CD4-positive, alpha-beta T cell treated with Interleukin-6 at 100 ng/mL for 8 hours (primary cell): ENCODE measurements at regions not wholly inside any gene's neighbourhood (a gene's known extent, or its start where the extent isn't known, plus 50 kb on each side); places are given as distances from the start of the nearest gene placed in this dataset.
"Not testable (repeated sequence)": the region's sequence is repeated elsewhere in the genome, so short reads cannot be mapped to it uniquely, and the experiment has no call there.

Experiments used
- DNase-seq: peaks from one replicate; pipeline ENCODE4 v3.0.0-alpha.2; 2020; ENCODE audit warnings: mixed read lengths, low spot score

DNA sequence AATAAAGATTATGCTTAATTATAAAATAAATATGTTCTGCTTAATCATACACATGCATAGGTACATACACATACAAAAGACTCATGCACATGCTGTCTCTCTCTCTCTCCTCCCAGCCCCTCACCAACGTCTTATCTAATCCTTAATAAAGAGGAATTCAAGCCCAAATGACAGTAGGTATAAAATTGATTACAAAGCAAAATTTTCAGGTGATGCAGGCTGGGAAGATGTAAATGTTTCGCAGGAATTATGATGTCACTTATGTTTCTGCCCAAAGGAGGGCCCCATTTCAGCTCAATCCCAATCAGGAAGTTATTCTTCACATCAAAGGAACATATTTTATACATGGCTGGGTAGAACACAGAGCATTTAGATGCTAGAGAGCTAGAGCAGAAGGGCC is 284.6 kb upstream of the ID4 start:
- DNase-seq = no peak

DNA sequence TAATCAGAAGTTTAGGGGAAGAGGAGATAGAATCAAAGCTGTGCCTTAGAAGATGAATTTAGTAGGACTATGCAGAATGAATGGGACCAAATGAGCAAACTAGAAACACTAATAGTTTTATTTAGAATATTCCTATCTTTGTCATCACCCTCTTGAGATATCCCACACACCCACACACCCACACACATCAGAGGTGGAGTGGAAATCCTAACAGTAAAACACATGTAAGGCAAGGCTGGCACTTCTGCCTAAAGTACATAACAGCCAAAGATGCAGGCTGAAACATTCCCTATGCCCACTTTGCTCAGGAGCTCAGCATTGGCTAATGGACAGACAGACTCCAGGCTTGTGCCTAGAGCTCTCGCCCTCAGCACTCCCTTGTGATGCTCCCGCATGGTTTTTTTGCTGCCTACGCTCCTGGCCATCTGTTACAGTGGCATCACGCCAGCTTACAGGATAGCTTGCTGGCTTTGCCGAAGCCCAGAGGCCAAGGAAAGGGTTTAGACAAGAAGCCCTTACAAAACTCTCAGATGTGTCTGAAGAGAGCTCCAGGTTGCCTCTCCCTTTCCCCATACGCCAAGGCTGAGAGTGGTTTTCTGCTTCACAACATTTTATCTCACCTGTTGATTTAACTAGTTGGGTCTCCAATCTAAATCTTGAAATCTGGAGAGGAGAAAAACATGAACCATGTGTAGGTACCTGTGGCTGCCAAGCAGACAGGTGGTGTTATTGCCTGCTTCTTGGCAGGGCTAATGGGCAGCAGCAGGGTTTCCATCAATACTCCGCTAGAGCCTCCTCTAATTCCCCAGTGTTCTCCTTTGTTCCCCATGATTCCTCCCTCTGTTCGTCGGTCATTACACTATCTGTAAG is 282.6 kb upstream of the ID4 start:
- no peak for DNase-seq

DNA sequence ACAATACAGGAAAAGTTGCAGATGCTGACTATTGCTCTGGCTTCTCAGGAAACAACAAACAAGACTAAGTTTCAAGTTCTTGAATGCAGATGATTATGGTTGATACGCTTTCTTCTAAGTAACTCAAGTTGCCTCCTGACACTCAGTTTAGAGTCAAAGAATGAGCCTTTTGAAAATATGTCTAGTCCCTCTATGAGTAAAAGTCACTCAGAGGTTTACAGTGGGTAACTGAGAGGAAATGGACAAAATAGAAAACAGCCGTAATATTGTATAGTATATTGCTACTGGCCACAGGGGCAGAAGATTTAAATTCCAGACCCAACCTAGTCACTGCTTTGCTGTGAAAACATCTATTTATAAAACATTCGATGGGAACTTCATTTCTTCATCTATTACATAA is 280.0 kb upstream of the ID4 start:
- no peak for DNase-seq

DNA sequence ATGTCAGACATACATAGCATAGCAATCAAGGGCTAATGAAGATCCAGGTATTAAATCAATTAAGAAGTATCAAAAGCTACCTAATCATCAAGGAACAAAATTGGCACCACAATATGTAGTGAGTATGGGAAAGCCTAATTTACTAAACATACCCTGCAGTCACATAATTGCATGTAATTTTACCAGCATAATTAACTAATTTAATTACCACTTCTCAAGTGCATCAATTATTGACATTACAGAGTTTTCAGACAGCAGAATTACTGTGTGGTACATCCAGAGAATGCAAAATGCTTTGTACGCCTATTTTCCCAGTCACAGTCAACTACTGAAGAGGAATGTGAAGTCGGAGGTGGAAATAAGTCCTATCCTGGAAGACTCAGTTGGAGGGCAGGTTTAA is 279.0 kb upstream of the ID4 start:
- no peak for DNase-seq

DNA sequence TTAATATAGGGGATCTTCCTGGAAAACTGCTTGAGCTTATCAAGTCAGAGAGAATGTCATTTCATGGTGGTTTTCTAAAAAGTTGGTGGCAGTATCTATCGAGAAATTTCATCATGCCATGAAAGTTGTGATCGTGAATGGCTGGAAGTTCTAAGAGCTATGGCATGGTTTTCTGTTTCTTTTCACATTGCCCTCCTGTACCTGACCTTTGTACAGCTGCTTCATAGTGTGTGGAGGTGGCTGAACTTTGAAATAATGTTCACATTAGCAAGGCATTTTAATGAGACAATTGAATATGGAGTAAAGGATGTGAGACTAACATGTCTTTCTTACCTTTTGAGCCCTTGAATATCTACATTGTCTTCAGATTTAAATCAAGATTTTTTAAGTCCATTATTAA is 278.2 kb upstream of the ID4 start:
- DNase-seq = no peak

DNA sequence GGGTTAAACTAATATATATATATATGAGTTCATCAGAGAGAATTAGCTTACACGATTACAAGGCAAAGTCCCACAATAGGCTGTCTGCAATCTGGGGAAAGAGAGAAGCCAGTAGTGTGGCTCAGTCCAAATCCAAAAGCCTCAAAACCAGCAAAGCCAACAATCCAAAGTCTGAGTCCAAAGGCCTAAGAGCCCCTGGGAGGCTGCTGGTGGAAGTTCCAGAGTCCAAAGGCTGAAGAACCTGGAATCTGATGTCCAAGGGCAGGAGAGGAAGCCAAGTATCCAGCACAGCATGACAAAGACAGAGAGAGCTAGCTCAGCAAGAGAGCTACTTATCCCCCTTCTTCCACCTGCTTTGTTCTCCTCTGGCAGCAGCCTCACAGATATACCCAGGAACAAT is 274.7 kb upstream of the ID4 start:
- DNase-seq = no peak

DNA sequence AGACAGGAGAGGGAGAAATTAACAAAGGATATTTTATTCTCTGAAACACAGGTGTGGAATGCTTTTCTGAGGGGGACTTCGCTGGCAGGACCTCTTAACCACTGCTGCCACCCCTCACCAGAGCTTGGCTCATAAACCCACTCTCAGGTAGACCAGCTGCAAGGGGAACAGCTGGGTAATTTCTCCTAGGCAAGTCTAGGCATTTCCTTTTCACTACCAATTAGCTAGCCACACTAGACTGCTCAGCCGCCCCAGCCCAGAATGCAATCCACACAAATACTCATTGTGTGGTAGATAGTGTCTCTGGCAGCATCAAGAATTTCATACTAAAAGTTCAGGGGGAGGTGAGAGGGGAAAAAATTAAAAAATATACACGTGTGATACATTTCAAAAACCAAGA is 267.6 kb upstream of the ID4 start:
- no peak for DNase-seq

DNA sequence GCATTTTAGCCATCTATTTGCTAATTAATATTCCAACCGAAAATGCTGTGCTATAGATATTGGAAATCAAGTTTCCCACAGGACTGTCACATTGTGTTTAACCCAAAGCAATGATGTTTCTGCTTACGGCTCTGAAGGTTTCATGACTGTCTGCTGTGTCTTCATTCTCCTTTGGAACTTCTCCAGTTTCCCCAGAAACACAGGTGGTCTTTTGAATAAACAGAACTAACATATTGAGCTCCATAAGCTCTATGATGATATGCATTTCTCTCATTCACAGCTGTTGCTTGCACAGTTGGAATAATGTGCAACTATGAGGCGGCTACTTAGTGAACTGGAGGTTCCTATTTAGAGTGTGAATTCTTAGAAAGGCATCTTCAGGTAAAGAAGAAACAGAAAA is 266.0 kb upstream of the ID4 start:
- DNase-seq = no peak

DNA sequence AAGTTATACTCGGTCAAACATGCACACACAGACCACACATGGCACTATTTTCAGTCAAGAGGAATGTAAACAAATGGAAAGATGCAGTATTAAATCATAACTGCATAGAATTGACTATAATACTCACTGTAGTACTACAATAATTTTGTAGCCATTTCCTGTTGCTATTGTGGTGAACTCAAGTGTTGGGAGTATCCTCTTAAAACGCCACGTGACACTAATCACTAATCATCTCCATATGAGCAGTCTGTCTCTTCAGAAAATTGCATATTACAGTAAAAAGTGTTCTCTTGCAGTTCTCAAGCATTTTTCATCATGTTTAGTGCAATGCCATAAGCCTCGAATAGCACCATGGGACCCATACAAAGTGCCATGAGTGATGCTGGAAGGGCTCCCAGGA is 258.7 kb upstream of the ID4 start:
- DNase-seq = no peak

DNA sequence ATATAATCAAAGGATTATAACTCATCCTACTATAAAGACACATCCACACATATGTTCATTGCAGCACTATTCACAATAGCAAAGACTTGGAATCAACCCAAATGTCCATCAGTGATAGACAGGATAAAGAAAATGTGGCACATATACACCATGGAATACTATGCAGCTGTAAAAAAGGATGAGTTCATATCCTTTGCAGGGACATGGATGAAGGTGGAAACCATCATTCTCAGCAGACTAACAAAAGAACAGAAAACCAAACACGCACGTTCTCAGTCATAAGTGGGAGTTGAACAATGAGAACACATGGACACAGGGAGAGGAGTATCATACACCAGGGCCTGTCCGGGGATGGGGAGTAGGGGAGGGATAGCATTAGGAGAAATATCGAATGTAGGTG is 253.0 kb upstream of the ID4 start:
- not testable (repeated sequence) for DNase-seq

DNA sequence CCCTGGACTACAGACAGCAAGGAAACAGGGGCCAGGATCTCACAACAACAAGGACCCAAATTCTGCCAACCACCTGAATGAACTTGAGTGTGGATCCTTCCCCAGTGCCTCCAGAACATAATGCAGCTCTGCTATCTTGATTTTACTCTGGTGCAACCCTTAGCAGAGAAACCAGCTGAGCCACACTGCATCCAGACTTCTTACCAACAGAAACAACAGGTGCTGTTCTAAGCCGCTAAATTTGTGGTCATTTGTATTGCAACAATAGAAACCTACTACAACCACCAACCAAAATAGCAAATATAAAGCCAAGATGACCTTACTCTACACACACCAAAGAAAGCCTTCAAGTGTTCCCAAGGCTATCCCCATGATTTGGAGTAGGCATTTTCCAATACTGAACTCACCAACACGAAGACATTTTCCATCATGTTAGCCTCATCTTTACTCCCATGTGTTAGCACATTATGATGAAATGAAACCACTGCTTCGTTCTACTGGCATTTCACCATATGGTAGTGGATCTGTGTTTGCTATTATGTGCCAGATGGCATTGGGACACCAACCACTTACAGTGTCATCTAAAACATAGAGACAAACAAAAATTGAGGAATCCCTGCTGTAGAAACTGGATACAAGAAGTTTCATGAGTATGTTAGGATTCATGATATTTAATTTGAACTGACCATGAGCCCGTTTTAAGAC is 249.8 kb upstream of the ID4 start:
- DNase-seq = no peak

DNA sequence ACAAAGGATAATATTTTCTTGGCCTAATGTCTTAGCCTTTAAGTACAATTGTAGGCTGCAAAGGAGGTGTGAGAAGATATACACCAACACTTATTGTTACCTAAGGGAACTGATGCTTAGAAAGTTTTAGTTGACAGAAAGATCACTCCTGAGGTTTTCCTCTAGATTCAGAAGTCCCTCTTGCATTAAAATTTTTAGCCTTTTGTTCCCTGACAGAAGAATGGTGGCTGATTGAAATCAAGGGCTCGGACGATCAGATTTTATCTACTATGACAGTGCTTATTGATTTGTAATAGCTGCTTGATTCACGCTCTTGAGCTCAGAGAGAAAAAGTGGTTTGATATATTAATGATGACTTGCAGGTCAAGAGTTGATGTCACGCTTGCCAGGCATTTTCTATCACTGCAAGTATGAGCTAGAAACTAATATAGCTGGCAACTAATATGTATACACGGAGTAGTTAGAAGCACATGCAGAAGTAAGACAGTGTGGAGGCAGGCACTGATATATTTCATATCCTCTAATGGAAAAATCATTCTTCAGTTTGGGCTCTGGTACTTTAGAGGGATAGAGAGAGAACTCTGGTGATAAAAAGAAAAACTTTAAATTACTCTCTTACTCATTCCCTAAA is 246.6 kb upstream of the ID4 start:
- no peak for DNase-seq

DNA sequence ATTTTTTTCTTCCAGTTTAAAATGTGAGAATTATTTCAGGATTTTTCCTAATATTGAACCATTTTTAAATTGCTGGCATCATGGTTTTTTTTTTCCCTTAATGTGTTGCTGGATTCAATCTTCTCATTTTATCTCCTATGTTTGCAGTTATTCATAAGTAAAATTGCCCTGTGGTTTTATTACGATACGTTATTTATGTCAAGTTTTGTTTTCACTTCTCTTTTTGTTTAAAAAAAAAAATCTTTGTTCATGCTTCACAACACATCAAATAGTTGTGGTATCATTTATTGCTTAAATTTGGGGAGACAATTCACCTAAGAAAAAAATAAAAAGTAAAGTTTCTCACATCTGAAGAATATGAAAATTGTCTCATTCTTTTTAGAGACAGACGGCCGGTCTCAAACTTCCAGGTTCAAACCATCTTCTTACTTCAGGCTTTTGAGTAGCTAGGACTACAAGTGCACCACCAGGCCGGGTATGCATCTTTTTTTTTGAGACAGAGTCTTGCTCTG is 239.3 kb upstream of the ID4 start:
- no peak for DNase-seq

DNA sequence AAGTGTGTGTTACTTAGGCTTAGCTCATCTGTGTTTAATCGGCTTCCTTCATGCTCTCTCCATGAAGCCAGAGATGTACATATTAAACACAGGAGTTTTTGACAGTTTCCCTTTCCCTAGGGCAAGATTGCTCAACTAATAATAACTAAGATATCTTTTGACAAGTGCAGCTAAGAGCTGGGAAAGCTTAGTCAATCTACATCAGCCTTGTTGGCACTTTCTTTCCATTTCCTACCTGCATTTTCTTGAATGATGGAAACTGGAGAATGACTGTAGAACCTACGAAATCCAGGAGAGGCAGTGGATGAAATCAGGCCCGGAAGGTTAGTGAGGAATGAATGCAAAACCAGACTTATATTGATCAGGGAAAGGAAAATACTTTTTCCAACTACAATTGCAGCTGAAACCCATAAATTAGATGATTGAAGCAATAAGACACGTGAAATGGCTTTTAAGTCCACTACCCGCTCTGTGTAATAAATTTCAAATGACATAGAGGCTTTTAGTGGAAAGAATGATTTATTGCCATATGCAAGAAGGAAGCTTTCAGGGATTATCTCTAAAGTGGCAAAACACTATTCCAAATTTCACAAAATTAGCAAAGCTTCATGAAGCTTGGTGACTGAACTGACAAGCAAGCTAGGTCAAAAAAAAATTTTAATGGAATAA is 237.2 kb upstream of the ID4 start:
- DNase-seq = no peak

DNA sequence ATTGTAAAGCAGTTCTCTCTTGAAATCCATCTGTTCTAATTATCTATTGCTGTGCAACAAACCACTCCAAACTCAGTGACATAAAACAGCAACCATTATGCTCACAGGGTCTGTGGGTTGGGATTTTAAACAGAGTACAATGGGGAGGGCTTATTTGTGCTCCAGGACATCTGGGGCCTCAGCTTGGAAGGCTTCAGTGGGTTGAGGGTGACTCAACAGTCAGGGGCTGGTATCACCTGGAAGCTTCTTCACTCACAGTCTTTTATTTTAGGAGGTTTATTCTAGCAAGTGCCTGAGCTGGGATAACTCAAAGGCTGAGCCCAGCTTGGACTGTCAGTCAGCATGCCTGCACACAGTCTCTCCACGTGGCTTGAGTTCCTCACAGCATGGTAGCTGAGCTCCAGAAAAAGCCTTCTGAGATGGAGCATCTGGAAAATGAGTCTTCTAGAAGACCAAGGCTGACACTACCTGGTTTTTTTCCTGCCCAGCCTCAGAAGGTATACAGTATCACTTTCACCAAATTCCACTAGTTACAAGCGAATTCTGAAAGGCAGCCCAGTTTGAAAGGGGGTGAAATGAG is 234.6 kb upstream of the ID4 start:
- no peak for DNase-seq

DNA sequence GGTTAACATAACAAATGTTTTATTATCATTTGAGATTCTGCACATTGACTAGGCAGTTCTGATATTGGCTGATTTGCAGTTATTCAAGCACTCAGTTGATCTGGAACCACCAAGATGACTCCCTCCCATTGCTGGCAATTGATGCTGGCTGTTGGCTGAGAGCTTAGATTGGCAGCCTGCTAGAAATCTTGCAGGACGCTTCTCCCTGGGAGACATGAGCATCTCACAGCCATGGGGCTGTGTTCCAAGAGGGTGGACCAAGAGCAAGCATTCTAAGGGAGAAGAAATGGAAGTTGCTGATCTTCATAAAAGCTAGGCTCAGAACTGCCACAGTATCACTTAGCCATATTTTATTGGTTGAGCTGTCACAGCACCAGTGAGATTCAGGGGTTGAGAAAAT is 233.4 kb upstream of the ID4 start:
- no peak for DNase-seq

DNA sequence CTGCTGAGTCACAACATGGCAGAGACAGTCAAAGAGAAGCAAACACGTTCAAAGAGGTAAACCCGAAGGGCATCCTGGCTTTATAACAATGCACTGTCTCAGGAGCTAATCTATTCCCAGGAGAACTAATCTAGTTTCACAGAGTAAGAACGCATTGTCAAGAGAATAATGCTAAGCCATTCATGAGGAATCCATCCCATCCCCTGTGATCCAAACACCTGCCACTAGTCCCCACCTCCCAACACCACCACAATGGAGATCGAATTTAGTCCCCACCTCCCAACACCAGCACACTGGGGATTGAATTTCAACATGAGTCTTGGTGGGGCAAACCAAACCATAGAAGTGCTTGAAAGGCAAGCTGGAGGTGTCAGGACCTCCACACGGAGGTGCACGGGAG is 231.5 kb upstream of the ID4 start:
- DNase-seq = no peak

DNA sequence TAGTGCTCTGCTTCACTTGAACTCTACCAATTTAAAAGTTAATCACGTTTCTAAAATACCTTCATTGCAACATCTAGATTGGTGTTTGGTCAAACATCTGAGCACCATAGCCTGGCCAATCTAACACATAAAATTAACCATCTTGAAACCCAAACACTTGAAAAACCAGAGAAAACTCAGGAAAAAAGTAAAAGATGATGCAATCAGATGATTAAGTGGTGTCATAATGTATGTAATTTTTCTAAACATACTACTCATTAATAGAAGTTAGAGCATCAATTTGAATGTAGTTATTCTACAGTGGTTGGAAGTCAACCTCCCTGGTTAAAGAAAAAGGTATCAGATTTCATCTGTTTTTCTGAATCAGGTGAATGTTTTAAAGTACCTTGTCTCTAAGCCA is 228.6 kb upstream of the ID4 start:
- DNase-seq = no peak

DNA sequence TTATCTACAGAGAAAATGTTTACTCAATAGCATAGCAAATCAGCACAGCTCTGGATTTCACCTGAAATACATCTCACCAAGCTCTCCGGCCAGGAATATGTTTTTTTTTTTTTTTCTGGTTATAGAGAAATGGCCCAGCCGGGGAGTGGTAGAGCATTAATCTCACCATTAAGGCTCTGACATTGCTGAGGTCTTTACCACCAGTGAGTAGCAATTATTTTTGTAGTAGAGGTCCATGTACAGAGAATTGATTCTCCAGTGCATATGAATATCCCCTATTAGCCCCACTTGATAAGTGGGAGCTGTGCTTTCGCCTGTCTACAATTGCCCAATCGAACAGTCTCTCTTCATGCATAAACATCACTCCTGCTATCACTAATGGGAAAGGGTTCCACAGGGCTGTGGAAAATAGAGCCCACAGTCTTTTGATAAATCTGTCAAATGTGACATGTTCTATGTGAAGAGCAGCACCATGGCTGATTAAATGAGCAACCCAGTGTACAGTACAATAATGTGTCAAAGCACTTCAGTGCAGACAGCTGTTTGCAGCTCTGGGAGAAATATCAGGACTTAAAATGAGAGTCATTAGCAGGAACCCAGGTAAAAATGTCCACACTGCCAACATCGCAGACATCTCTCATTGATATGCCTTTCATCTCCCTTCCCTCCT is 227.1 kb upstream of the ID4 start:
- DNase-seq = no peak

DNA sequence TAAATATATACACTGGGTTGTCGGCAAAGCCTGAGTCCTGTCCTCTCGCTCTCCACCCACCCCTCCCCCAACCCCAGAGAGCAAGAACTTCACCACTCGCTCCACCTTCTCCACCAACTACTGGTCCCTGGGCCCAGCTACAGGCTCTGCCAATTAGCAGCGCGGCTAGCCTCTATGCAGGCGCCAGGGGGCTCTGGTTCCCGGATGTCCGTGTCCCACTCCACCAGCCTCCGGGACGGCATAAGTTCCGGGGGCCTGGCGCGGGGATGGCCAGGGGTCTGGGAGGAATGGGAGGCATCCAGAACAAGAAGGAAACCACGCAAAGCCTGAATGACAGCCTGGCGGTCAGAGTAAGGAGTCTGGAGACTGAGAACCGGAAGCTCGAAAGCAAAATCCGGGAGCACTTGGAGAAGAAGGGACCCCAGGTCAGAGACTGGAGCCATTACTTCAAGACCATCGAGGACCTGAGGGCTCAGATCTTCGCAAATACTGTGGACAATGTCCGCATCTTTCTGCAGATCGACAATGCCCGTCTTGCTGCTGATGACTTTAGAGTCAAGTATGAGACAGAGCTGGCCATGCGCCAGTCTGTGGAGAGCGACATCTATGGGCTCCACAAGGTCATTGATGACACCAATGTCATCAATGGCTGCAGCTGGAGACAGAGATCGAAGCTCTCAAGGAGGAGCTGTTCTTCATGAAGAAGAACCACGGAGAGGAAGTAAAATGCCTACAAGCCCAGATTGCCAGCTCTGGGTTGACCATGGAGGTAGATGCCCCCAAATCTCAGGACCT is 224.3 kb upstream of the ID4 start:
- DNase-seq = not testable (repeated sequence)

DNA sequence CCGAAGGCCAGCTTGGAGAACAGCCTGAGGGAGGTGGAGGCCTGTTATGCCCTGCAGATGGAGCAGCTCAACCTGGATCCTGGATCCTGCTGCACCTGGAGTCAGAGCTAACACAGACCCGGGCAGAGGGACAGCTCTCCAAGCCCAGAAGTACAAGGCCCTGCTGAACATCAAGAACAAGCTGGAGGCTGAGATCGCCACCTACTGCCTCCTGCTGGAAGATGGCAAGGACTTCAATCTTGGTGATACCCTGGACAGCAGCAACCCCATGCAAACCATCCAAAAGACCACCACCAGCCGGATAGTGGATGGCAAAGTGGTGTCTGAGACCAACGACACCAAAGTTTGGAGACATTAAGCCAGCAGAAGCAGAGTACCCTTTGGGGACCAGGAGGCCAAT is 223.5 kb upstream of the ID4 start:
- no peak for DNase-seq
